ENCODE measurements at regions not wholly inside any gene's neighbourhood (a gene's known extent, or its start where the extent isn't known, plus 50 kb on each side); places are given as distances from the start of the nearest gene placed in this dataset.

GRCh38 chr18:46402945-46403344, 254.1 kb downstream of the LOXHD1 start:
- no peak for TF ChIP-seq EZH2 (IDR thresholded peaks at IDR 0.05; ENCODE audit: borderline replicate concordance)
- no peak for TF ChIP-seq CTCF (IDR thresholded peaks at IDR 0.05; ENCODE audit: poor library complexity)

Measured in hepatocyte (in vitro differentiated cells).